Stomach smooth muscle (tissue), 2 donors: ENCODE measurements at regions not wholly inside any gene's neighbourhood (a gene's known extent, or its start where the extent isn't known, plus 50 kb on each side); places are given as distances from the start of the nearest gene placed in this dataset.

Experiments used
- H3K27ac ChIP-seq: one replicate; pipeline ENCODE4 v1.7.0; 2013; ENCODE audit warnings: mild to moderate bottlenecking, low read length, inconsistent platforms
- H3K27me3 ChIP-seq, 2 donors: one replicate each; pipeline ENCODE4 v1.7.0; 2013; ENCODE audit warnings: low read length in 2 of 2; ENCODE audit not compliant: insufficient read depth in 2 of 2, control insufficient read depth in 1 of 2
- H3K36me3 ChIP-seq, 2 donors: one replicate each; pipeline ENCODE4 v1.7.0; 2013; ENCODE audit warnings: low read length in 2 of 2; ENCODE audit not compliant: control insufficient read depth in 2 of 2, insufficient read depth in 2 of 2
- H3K4me1 ChIP-seq: one replicate; pipeline ENCODE4 v1.7.0; 2013; ENCODE audit warnings: low read length; ENCODE audit not compliant: control insufficient read depth, insufficient read depth
- H3K4me3 ChIP-seq, 2 donors: one replicate each; pipeline ENCODE4 v1.7.0; 2013; ENCODE audit warnings: low read length in 2 of 2
- H3K9ac ChIP-seq, 2 donors: one replicate each; pipeline ENCODE4 v1.7.0; 2013; ENCODE audit warnings: low read length in 2 of 2, mild to moderate bottlenecking in 1 of 2
- H3K9me3 ChIP-seq, 2 donors: one replicate each; pipeline ENCODE4 v1.7.0; 2013; ENCODE audit warnings: low read length in 2 of 2; ENCODE audit not compliant: control insufficient read depth in 2 of 2
- donor health status: healthy.
- donor health status: Pancreatic carcinoma.

DNA sequence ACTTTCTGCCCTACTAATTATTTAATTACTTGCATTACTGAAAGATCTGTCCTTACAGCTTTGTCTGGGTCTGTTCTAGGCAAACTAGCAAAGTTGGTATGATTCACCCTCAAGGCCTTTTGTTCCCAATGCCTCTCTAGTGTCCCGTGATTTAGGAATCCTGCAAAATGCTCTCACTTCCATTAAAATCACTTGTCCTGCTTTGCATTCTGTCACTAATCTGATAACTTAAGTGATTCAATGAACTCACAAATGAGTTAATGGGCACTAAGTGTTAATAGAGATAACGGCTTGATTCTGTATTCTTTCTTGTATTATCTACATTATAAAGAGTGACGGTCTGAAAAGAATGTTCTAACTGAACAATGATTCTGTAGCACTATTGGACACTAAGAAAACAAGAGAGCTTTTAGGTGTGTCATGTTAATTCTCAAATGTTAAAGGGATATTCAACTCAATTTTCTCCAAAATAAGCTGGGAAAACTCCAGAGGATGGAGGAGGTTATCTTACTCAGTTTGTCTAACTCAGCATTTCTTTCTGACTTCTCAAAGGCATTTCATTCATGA lies 697.3 kb downstream of the CETN3 start:
- H3K4me3 ChIP-seq, result no peak overlapping the region
- no peaks in the 10 kb centered on the region for H3K36me3 ChIP-seq
- no peaks in the 10 kb centered on the region for H3K27me3 ChIP-seq
- H3K9me3 ChIP-seq, result no peaks in the 10 kb centered on the region
- H3K4me1 ChIP-seq, result no peaks in the 10 kb centered on the region
- no peak overlapping the region for H3K27ac ChIP-seq
- no peak overlapping the region for H3K9ac ChIP-seq

DNA sequence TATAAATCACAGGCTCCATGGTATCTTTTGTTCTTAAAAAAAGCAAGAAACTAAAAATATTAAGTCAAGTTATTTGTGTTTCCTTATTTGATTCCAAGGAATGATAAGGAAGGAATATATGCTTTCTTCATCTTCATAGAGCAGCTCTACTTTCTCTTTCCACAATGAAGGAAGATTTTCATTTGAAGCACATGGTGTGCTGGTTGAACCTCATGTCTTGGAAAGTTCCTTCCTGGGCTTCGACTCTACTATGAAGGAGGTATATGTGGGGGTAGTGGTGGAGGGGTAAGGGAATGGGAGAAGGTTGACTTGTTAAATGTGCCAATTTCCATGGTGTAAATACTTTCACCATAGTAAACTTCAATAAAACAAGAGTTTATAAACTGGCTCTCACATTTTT lies 698.0 kb downstream of the CETN3 start:
- Histone ChIP-seq H3K9me3 (no peaks in the 10 kb centered on the region), H3K27me3 (no peaks in the 10 kb centered on the region), H3K36me3 (no peaks in the 10 kb centered on the region), H3K9ac (no peak overlapping the region), H3K4me3 (no peak overlapping the region), H3K4me1 (no peaks in the 10 kb centered on the region), H3K27ac (no peak overlapping the region)

DNA sequence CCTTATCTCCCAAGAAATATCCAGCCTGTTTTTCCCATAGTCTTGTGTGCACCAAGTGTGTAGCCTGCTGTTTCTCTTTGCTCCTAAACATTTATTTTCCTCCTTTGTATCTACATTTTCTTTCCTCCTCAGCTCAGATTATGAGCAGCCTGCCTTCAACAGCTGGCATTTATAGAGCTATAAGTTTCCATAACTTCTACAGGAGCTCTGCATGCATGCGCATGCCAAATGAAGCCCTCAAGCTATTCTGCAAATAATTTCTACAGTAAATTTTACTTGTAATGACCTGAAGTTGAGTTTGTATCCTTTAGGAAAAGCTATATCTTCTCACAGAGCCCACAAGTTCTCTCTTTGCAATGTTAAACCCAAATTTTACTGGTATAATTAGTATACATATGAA lies 699.5 kb downstream of the CETN3 start:
- no peak overlapping the region for H3K4me3 ChIP-seq
- H3K27me3 ChIP-seq, result no peaks in the 10 kb centered on the region
- no peak overlapping the region for H3K27ac ChIP-seq
- no peaks in the 10 kb centered on the region for H3K4me1 ChIP-seq
- no peaks in the 10 kb centered on the region for H3K36me3 ChIP-seq
- H3K9ac ChIP-seq, result no peak overlapping the region
- no peaks in the 10 kb centered on the region for H3K9me3 ChIP-seq

DNA sequence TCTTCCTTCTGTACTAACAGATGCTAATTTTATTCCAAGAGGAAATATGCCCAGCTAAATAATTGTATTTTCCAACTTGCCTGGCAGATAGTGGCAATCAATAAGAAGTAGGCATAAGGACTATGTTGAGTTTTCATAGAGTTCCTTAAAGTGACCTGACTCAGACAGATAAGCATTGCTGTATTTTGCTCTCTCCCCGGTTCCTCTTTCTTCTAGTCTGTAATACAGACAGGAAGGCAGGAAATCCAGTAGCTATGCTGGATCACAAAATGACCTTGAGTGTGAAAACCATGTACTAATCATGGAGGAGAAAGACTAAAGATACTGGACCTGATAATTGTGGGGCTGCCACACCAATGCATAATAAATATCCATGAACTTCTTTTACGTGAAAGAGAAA lies 701.7 kb downstream of the CETN3 start:
- H3K27ac ChIP-seq, result no peak overlapping the region
- no peaks in the 10 kb centered on the region for H3K4me1 ChIP-seq
- no peaks in the 10 kb centered on the region for H3K9me3 ChIP-seq
- no peak overlapping the region for H3K4me3 ChIP-seq
- no peak overlapping the region for H3K9ac ChIP-seq
- no peaks in the 10 kb centered on the region for H3K27me3 ChIP-seq
- no peaks in the 10 kb centered on the region for H3K36me3 ChIP-seq

DNA sequence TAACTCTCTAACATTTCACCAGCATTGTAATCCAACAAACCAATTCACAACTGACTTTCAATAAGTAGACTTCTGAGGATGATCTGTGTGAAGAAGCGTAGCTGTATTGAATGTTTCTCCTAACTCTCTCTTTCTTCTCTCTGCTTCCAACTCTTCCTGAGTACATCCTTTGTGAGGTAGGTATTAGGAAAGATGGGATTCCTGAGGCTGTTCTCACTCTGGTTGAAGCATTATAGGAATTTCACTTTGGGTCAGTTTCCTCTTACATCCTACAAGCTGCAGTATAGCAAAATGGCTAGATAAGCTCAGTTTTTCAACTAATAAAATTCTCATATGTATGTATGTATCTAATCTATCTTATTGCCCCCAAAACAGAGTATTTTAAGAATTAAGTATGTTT lies 702.8 kb downstream of the CETN3 start:
- H3K27ac ChIP-seq, result no peak overlapping the region
- H3K36me3 ChIP-seq, result no peaks in the 10 kb centered on the region
- no peak overlapping the region for H3K9ac ChIP-seq
- no peak overlapping the region for H3K4me3 ChIP-seq
- H3K4me1 ChIP-seq, result no peaks in the 10 kb centered on the region
- H3K27me3 ChIP-seq, result no peaks in the 10 kb centered on the region
- no peaks in the 10 kb centered on the region for H3K9me3 ChIP-seq

DNA sequence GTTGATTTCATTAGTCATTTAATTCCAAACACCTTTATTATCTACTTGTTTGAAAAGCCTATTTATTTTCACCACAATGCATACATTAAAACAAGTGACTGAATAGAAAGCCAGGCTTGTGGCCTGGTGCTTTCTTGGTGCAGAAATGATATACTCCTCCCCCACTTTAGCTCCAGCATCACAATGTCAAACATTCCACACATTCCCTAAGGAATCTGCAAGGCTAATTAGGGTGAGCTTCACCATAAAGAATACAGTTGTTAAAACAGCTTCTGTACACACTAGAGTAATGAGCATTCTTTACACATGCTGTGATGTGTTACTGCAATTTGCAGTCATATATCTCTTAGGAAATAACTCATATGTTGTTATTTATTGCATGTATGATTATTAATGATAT lies 705.7 kb downstream of the CETN3 start:
- H3K4me3 ChIP-seq, result no peak overlapping the region
- H3K27me3 ChIP-seq, result no peaks in the 10 kb centered on the region
- H3K9me3 ChIP-seq, result no peaks in the 10 kb centered on the region
- H3K4me1 ChIP-seq, result no peaks in the 10 kb centered on the region
- H3K36me3 ChIP-seq, result no peaks in the 10 kb centered on the region
- H3K9ac ChIP-seq, result no peak overlapping the region
- H3K27ac ChIP-seq, result no peak overlapping the region

DNA sequence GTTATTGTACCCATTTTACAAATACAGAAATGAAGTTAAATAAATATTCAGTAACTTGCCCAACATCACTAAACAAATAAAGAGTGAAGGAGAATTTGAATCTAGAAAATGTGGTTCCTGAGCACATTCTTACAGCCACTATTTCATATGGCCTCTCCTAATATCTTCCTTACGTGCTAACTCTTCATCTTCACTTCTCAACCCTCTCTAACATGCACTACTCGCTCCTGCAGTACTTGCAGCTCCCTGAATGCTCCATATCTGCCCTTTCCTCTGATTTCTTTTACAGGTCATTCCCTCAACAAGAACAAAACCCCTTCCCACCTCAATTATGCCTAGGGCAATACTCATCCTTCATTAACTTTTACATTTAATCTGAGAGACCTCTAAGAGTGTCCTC lies 711.5 kb downstream of the CETN3 start:
- Histone ChIP-seq H3K27ac (no peak overlapping the region), H3K27me3 (no peaks in the 10 kb centered on the region), H3K9me3 (no peaks in the 10 kb centered on the region), H3K9ac (no peak overlapping the region), H3K4me1 (no peaks in the 10 kb centered on the region), H3K36me3 (no peaks in the 10 kb centered on the region), H3K4me3 (no peak overlapping the region)

DNA sequence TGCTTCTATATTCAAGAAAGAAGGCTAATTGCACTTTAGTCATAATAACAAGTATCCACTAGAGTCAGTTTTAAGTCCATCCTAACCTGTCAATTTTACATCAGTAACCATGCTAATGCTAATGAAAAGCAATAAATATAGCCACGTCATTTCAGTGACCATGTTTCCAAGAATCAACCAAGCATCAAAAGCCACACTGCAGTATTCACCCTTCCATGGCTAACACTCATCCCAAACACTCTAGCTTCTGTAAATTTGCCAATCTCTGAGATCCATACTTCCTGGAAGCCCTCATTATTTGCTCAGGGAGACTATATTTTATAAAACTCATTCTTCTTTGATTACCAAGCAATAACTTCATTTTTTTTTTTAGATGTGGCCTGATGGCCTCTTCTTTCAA lies 712.0 kb downstream of the CETN3 start:
- Histone ChIP-seq H3K9ac (no peak overlapping the region), H3K4me3 (no peak overlapping the region), H3K4me1 (no peaks in the 10 kb centered on the region), H3K9me3 (no peaks in the 10 kb centered on the region), H3K27ac (no peak overlapping the region), H3K27me3 (no peaks in the 10 kb centered on the region), H3K36me3 (no peaks in the 10 kb centered on the region)

DNA sequence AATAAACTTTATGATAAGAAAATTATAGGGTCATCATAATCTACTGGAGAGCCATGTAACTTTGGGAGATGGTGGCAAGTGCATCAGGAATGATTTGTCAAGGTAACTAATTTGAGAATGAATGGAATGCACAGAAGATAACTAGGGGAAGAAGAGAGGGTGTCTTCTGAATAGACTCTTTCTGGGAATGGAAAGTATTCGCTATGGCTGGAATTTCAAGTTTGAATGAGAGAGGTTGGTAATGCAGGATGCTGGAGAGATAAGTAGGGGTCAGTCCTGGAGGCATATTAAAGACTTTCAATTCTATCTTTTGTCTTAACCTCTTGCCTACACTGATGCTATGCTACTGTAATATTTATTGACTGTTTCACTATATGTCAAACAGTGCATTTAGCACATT lies 714.2 kb downstream of the CETN3 start:
- Histone ChIP-seq H3K4me3 (no peak overlapping the region), H3K9me3 (no peaks in the 10 kb centered on the region), H3K36me3 (no peaks in the 10 kb centered on the region), H3K9ac (no peak overlapping the region), H3K4me1 (no peaks in the 10 kb centered on the region), H3K27me3 (no peaks in the 10 kb centered on the region), H3K27ac (no peak overlapping the region)

DNA sequence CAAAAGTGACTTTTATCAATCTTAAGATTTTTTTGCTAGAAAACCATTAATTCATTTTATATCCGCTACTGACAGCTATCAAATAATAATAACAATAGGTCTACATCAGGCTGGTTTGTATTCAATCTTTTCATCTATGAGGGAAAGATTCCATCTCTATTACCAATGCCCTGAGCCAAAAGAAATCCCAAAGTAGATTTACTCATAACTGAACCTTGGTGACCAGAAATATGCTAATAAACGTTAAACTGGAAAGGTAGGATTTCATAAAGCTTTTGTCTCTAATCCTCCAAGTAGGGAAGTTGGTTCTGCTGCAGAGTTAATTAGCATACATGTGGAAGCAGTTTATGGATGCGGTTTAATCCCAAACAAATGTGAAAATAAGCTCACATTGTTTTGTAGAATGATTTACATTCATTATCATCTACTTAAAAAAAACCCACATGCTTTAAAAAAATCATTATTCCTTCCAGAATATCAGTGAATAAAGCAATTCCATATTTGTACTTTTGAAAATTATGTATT lies 715.5 kb downstream of the CETN3 start:
- H3K27me3 ChIP-seq, result no peaks in the 10 kb centered on the region
- no peak overlapping the region for H3K4me3 ChIP-seq
- H3K27ac ChIP-seq, result no peak overlapping the region
- no peaks in the 10 kb centered on the region for H3K9me3 ChIP-seq
- H3K4me1 ChIP-seq, result no peaks in the 10 kb centered on the region
- no peak overlapping the region for H3K9ac ChIP-seq
- no peaks in the 10 kb centered on the region for H3K36me3 ChIP-seq

DNA sequence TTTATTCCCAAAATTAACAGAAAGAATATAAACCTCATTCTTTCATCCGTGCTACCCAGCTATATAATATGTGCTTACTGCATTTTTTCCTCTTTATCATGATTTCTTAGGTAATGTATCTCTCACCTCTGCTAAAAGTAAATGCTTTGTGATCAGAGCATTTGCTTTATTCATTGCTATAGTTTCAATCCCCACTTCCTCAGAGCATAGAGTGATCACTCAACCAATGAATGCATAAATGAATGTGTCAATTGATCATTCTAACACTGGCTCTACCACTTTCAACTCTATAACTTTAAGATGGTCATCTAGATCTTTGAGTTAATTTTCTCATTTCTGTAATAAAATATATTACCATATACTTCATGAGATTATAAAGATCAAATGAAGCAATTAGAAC lies 719.2 kb downstream of the CETN3 start:
- H3K27ac ChIP-seq, result no peak overlapping the region
- no peaks in the 10 kb centered on the region for H3K4me1 ChIP-seq
- H3K9me3 ChIP-seq, result no peaks in the 10 kb centered on the region
- H3K9ac ChIP-seq, result no peak overlapping the region
- no peaks in the 10 kb centered on the region for H3K27me3 ChIP-seq
- no peaks in the 10 kb centered on the region for H3K36me3 ChIP-seq
- no peak overlapping the region for H3K4me3 ChIP-seq
